ENCODE measurements at regions not wholly inside any gene's neighbourhood (a gene's known extent, or its start where the extent isn't known, plus 50 kb on each side); places are given as distances from the start of the nearest gene placed in this dataset.
"Not testable (repeated sequence)": the region's sequence is repeated elsewhere in the genome, so short reads cannot be mapped to it uniquely, and the experiment has no call there.

- not testable (repeated sequence) for TF ChIP-seq CTCF (conservative IDR thresholded peaks at IDR 0.05); ZFX (IDR thresholded peaks at IDR 0.05)
These were observed 75.1 kb downstream of the KBTBD2 start for GRCh38 chr7:32816409-32816948.
